Spleen (tissue), 11 donors: ENCODE measurements at regions not wholly inside any gene's neighbourhood (a gene's known extent, or its start where the extent isn't known, plus 50 kb on each side); places are given as distances from the start of the nearest gene placed in this dataset.

Source experiments
- DNase-seq: peaks from one replicate; pipeline ENCODE4 v3.0.0-alpha.2; 2020
- H3K27ac ChIP-seq, 8 donors: fragments of 200-600 bp; sonication (generic) in 7 of 8; 1 replicate in 4 of 8; 2 replicates in 4 of 8; pipeline versions ENCODE4 v1.5.0 to v1.8.0; 2016 to 2021; ENCODE audit warnings: inconsistent platforms in 4 of 8, mild to moderate bottlenecking in 4 of 8, moderate library complexity in 1 of 8
- H3K27me3 ChIP-seq, 7 donors: fragments of 200-600 bp; sonication (generic) in 6 of 7; replicated peaks in 1 of 7; 1 replicate in 4 of 7; 2 replicates in 3 of 7; pipeline versions ENCODE4 v1.5.0 to v1.8.0; 2016 to 2021; ENCODE audit warnings: inconsistent platforms in 3 of 7, mild to moderate bottlenecking in 1 of 7
- H3K36me3 ChIP-seq, 6 donors: fragments of 200-600 bp; sonication (generic) in 5 of 6; 1 replicate in 4 of 6; 2 replicates in 2 of 6; pipeline versions ENCODE4 v1.5.0 to v1.8.0; 2016 to 2021; ENCODE audit warnings: inconsistent platforms in 2 of 6
- H3K4me1 ChIP-seq, 6 donors: fragments of 200-600 bp; sonication (generic) in 5 of 6; 1 replicate in 3 of 6; 2 replicates in 3 of 6; pipeline versions ENCODE4 v1.5.0 to v1.8.0; 2016 to 2021; ENCODE audit warnings: inconsistent platforms in 3 of 6
- H3K4me3 ChIP-seq, 8 donors: fragments of 200-600 bp; sonication (generic) in 7 of 8; 1 replicate in 4 of 8; 2 replicates in 4 of 8; pipeline versions ENCODE4 v1.5.0 to v1.8.0; 2016 to 2021; ENCODE audit warnings: inconsistent platforms in 4 of 8, mild to moderate bottlenecking in 4 of 8, moderate library complexity in 2 of 8
- H3K9me3 ChIP-seq, 8 donors: fragments of 200-600 bp; sonication (generic) in 7 of 8; 1 replicate in 4 of 8; 2 replicates in 4 of 8; pipeline versions ENCODE4 v1.5.0 to v1.8.0; 2016 to 2021; ENCODE audit warnings: inconsistent platforms in 4 of 8
- CTCF ChIP-seq, 11 experiments: fragments of 200-600 bp in 7 of 11; fragments of 450-650 bp in 4 of 11; sonication (generic) in 4 of 11; IDR thresholded peaks in 8 of 11; conservative IDR thresholded peaks in 3 of 11; 1 replicate in 7 of 11; 2 replicates in 4 of 11; pipeline versions ENCODE4 v1.4.0 to v1.8.0; 2016 to 2021; ENCODE audit warnings: antibody characterized with exemption in 11 of 11, inconsistent platforms in 4 of 11, mild to moderate bottlenecking in 1 of 11
- POLR2A ChIP-seq, 3 donors: fragments of 450-650 bp; IDR thresholded peaks; one replicate each; pipeline ENCODE4 v1.5.1; 2017; ENCODE audit warnings: antibody characterized with exemption in 3 of 3, mild to moderate bottlenecking in 1 of 3
- POLR2AphosphoS5 ChIP-seq, 3 donors: sonication (generic); formaldehyde crosslinking; IDR thresholded peaks; one replicate each; pipeline ENCODE4 v1.5.1; 2017; ENCODE audit warnings: antibody characterized with exemption in 3 of 3
- WGBS, 5 donors: extraction: QIAGEN DNeasy Blood & Tissue Kit in 3 of 5; methylation state at CpG; one replicate each; pipeline versions ENCODE4 v1.1.5 to v1.1.7; 2013 to 2018; 5-methylcytosine and 5-hydroxymethylcytosine counted together
- intact Hi-C: fragments of 100-400 bp; cut with DNase I; formaldehyde crosslinking; loops from one replicate; pipeline ENCODE4 v1.15.0; 2023; ENCODE audit warnings: low total_unique reads
- donor health status: healthy with polysubstance abuse.
- donor health status: DM: no; HTN: no; CAD: no; lungs with moderate emphysema.
- donor health status: DM: no; HTN: no; CAD: no.
- donor health status: Bipolar disorder and iron deficiency.
- donor health status: healthy.
- donor health status: DM: no; HTN: no; CAD: no.
- donor health status: DM: yes; HTN: yes; CAD: no.

DNA sequence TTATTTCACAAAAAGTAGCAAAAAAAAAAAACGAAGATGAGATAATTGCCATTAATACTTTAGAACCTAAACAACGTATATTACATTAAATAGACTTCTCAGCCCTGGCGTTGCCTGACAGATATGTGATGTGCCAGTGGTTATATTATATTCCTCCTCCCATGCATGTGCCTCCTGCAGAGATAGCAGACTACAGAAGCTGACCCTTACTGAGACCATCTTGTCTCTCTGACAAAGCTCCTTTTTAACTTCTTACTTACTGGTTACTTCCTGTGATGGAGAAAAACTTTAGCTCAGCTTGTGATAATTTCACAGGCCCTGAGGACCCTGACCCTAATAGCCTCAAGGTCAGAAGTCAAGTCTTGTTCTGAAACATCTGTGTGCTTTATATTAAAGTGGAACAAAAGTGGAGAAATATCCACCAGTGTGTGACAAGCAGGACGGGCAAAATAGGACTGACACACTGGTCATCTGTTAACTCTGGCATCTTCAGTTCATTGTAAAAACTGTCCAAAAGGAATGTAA lies 80.6 kb upstream of the POU5F2 start:
- Histone ChIP-seq H3K27me3 (no peaks in the 10 kb centered on the region), H3K4me3 (no peak overlapping the region), H3K36me3 (peaks cover 0 to 35% (median 0%) of the 10 kb centered on the region in 6 donors), H3K27ac (no peak overlapping the region), H3K4me1 (no peaks in the 10 kb centered on the region), H3K9me3 (peaks cover 0 to 23% (median 12%) of the 10 kb centered on the region in 8 donors)
- no peak for DNase-seq
- TF ChIP-seq POLR2A (IDR thresholded peaks at IDR 0.05), result no peak
- no peak for TF ChIP-seq CTCF (IDR thresholded peaks at IDR 0.05 in 8 of 11, conservative IDR thresholded peaks at IDR 0.05 in 3 of 11)
- TF ChIP-seq POLR2AphosphoS5 (IDR thresholded peaks at IDR 0.05), result no peak
- intact Hi-C loops, result no loop called here
- 88 to 96% (median 90%) methylated on average over 4 of the region's 4 CpGs for WGBS, 5 donors

GRCh38 chr5:93819668-93820067 lies 78.3 kb upstream of the POU5F2 start:
- Histone ChIP-seq H3K4me1 (no peaks in the 10 kb centered on the region), H3K36me3 (peaks cover 0 to 33% (median 0%) of the 10 kb centered on the region in 6 donors), H3K27ac (no peak overlapping the region), H3K9me3 (peaks cover 0 to 7% (median under 1%) of the 10 kb centered on the region in 8 donors), H3K4me3 (no peak overlapping the region), H3K27me3 (no peaks in the 10 kb centered on the region)
- no peak for DNase-seq
- 88 to 97% (median 95%) methylated on average over 1 of the region's 1 CpG for WGBS, 5 donors
- no peak for TF ChIP-seq POLR2AphosphoS5 (IDR thresholded peaks at IDR 0.05)
- no peak for TF ChIP-seq CTCF (IDR thresholded peaks at IDR 0.05 in 8 of 11, conservative IDR thresholded peaks at IDR 0.05 in 3 of 11)
- no peak for TF ChIP-seq POLR2A (IDR thresholded peaks at IDR 0.05)
- intact Hi-C loops, result no loop called here

DNA sequence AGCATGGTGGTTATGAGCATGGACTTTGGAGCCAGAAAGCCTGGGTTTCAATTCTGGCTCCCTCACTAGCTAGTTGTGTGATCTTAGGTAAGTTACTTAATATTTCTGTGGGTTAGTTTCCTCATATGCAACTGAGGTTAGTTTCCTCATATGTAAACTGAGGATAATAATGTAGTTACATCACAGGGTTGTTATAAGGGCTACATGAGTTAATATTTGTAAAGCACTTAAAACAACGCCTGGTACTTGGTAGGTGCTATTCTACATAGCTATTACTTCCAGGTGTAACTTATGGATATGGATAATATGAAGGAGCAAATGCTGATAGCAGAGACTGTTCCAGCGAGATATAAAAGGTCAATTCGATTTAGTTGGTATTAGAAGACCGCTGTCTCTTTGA lies 69.4 kb upstream of the POU5F2 start:
- Histone ChIP-seq H3K9me3 (no peaks in the 10 kb centered on the region), H3K36me3 (peaks cover 0 to 12% (median 0%) of the 10 kb centered on the region in 6 donors), H3K4me3 (no peak overlapping the region), H3K27me3 (no peaks in the 10 kb centered on the region), H3K4me1 (no peaks in the 10 kb centered on the region), H3K27ac (no peak overlapping the region)
- TF ChIP-seq CTCF (IDR thresholded peaks at IDR 0.05 in 8 of 11, conservative IDR thresholded peaks at IDR 0.05 in 3 of 11) (no peak), POLR2A (IDR thresholded peaks at IDR 0.05) (no peak), POLR2AphosphoS5 (IDR thresholded peaks at IDR 0.05) (no peak)
- DNase-seq, result no peak
- WGBS, 5 donors, result 90 to 96% (median 93%) methylated on average over 4 of the region's 4 CpGs
- intact Hi-C loops, result no loop called here

DNA sequence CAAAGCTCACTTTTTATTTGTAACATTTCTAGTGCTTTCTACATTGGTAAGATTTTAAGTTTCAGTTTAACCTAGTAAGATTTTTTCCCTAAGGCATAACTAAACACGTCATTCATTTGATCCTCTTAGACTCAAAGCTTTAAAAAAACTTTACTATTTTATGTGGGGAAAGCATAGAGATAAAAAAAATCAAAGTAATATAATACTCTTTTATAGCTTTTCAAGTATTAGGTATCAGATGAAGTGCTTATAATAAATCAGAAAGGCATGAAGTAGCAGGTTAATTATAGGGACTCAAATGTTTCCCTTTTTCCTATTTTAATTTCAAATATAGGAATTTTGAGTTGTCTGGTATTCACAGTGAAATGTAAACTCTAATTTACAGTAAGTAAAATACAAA lies 68.0 kb upstream of the POU5F2 start:
- H3K4me3 ChIP-seq, result no peak overlapping the region
- no peaks in the 10 kb centered on the region for H3K4me1 ChIP-seq
- peaks cover 0 to 1% (median 0%) of the 10 kb centered on the region in 6 donors for H3K36me3 ChIP-seq
- H3K27me3 ChIP-seq, result no peaks in the 10 kb centered on the region
- H3K9me3 ChIP-seq, result no peaks in the 10 kb centered on the region
- no peak for DNase-seq
- 92 to 99% (median 93%) methylated on average over 1 of the region's 1 CpG for WGBS, 5 donors
- H3K27ac ChIP-seq, result no peak overlapping the region
- intact Hi-C loops, result loop anchor here (10.0 kb wide), 1 partner anchor 205 kb away; no protein-coding TSS in a partner anchor
- TF ChIP-seq POLR2A (IDR thresholded peaks at IDR 0.05) (no peak), POLR2AphosphoS5 (IDR thresholded peaks at IDR 0.05) (no peak)
